ENCODE measurements at regions not wholly inside any gene's neighbourhood (a gene's known extent, or its start where the extent isn't known, plus 50 kb on each side); places are given as distances from the start of the nearest gene placed in this dataset.
A peak's percentile ranks its signal among the peaks of the same experiment; 100 is the strongest.
"Not testable (repeated sequence)": the region's sequence is repeated elsewhere in the genome, so short reads cannot be mapped to it uniquely, and the experiment has no call there.

DNA sequence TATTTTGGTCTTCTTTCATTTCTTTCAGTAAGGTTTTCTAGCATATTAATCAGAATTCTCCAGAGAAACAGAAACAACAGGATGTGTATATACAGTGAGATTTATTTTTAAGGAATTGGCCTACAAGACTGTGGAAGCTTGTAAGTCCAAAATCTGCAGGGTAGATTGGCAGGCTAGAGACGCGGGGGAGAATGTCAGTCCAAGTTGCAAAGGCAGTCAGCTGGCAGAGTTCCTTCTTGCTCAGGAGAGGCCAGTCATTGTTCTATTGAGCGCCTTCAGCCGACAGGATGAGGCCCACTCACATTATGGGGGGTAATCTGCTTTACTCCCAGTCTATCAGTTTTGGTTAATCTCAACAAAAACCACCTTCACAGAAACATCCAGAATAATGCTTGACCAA, 133.4 kb upstream of the UBE3A start:
- WGBS, 3 donors = 23 to 56% (median 33%) methylated on average over 4 of the region's 4 CpGs
- Histone ChIP-seq H3K4me1 (peaks cover 20% of the 10 kb centered on the region), H3K27me3 (ENCODE audit: insufficient read depth in 3 of 3, low read length in 2 of 3) (no peaks in the 10 kb centered on the region), H3K36me3 (ENCODE audit: insufficient read depth in 1 of 2, low read depth in 1 of 2) (no peaks in the 10 kb centered on the region), H3K4me3 (no peak overlapping the region), H3K27ac (no peak overlapping the region), H3K9me3 (no peaks in the 10 kb centered on the region)
- no peak for ATAC-seq
- no peak for TF ChIP-seq CTCF (IDR thresholded peaks at IDR 0.05)
- no peak for DNase-seq
- intact Hi-C loops (cut with DNase I) = loop anchor here (10.0 kb wide), 2 partner anchors 57 to 63 kb away; no protein-coding TSS in a partner anchor

DNA sequence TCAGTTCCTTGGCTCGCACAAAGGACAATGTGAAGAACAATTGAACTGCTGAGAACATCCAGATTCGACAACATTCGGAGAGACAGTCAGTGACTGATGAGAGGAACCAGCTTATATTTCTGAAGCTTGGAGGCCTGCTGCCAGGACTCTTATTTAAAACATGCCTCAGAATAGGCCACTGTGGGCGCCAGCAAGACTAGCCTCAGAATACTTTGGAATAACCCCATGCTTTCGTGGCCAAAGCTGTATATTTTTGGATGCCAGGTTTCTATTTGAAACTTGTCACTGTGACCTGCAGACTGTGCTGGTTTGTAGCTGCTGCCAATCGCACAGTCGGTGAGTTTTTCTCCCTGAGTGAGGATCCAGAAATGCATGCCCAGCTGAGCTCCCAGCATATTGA, 129.9 kb upstream of the UBE3A start:
- Histone ChIP-seq H3K9me3 (no peaks in the 10 kb centered on the region), H3K27me3 (ENCODE audit: insufficient read depth in 3 of 3, low read length in 2 of 3) (no peaks in the 10 kb centered on the region), H3K4me1 (peaks cover 35% of the 10 kb centered on the region), H3K4me3 (no peak overlapping the region), H3K36me3 (ENCODE audit: insufficient read depth in 1 of 2, low read depth in 1 of 2) (no peaks in the 10 kb centered on the region), H3K27ac (no peak overlapping the region)
- no peak for TF ChIP-seq CTCF (IDR thresholded peaks at IDR 0.05)
- no peak for DNase-seq
- peak; percentile 48 to 81 (median 62) for ATAC-seq
- 24 to 40% (median 25%) methylated on average over 7 of the region's 7 CpGs for WGBS, 3 donors
- intact Hi-C loops (cut with DNase I) = loop anchor here (5.0 to 10.0 kb wide), 3 partner anchors 46 to 109 kb away; no protein-coding TSS in a partner anchor

GRCh38 chr15:25566545-25566944, 127.7 kb upstream of the UBE3A start:
- peaks cover 35% of the 10 kb centered on the region for H3K4me1 ChIP-seq
- intact Hi-C loops (cut with DNase I) = loop anchor here (5.0 to 10.0 kb wide), 3 partner anchors 48 to 111 kb away; no protein-coding TSS in a partner anchor
- 71 to 75% (median 74%) methylated on average over 6 of the region's 6 CpGs for WGBS, 3 donors

DNA sequence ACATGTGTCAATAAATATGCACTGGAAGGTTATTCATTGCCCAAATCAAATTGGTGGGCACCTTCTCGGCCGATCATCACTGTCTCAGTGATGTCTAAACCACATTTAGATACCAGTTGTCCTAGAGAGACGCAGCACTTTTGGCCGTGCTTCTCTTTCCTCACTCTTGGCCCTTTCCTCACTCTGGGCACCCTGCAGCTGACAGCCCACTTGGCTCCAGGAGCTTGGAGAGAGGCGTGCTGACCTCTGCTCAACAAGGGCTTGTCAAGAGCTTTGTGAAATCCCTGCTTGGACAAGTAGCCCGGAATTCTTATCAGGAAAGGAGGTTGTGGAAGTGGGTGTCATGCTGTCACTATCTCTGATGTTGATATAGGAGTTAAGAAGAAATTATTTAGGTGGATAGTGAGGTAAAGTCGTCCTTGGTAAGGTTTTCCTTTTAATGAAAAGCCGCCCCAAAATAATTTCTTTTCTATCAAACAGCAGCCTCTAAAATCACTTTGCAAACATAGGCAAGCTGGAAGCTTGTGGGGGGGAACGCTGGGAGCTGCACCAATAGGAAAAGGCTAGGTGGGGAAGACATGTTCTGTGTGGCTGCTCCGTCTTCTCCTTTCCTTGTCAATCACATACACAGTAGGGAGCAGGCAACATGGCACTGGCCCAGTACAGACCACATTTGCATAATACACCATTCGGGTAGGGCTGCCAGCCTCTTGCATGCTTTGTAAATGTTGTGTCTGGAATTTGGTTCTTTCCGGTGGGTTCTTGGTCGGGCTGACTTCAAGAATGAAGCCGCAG, 126.8 kb upstream of the UBE3A start:
- peaks cover 35% of the 10 kb centered on the region for H3K4me1 ChIP-seq
- no peaks in the 10 kb centered on the region for H3K36me3 ChIP-seq (ENCODE audit: insufficient read depth in 1 of 2, low read depth in 1 of 2)
- H3K4me3 ChIP-seq = no peak overlapping the region
- WGBS, 3 donors = 45 to 47% (median 45%) methylated on average over 14 of the region's 14 CpGs
- ATAC-seq (peak; percentile 82 to 94 (median 90)), DNase-seq (peak; percentile 33 to 61)
- H3K9me3 ChIP-seq = no peaks in the 10 kb centered on the region
- intact Hi-C loops (cut with DNase I) = loop anchor here (5.0 to 10.0 kb wide), 3 partner anchors 49 to 112 kb away; no protein-coding TSS in a partner anchor
- H3K27ac ChIP-seq = no peak overlapping the region
- no peak for TF ChIP-seq CTCF (IDR thresholded peaks at IDR 0.05)
- H3K27me3 ChIP-seq (ENCODE audit: insufficient read depth in 3 of 3, low read length in 2 of 3) = no peaks in the 10 kb centered on the region

More at GRCh38 chr15:25566545-25566944, 127.7 kb upstream of the UBE3A start:
- H3K27me3 ChIP-seq (ENCODE audit: insufficient read depth in 3 of 3, low read length in 2 of 3); ATAC-seq; H3K9me3 ChIP-seq; DNase-seq; H3K27ac ChIP-seq; H3K4me3 ChIP-seq; H3K36me3 ChIP-seq (ENCODE audit: insufficient read depth in 1 of 2, low read depth in 1 of 2): not testable (repeated sequence)

DNA sequence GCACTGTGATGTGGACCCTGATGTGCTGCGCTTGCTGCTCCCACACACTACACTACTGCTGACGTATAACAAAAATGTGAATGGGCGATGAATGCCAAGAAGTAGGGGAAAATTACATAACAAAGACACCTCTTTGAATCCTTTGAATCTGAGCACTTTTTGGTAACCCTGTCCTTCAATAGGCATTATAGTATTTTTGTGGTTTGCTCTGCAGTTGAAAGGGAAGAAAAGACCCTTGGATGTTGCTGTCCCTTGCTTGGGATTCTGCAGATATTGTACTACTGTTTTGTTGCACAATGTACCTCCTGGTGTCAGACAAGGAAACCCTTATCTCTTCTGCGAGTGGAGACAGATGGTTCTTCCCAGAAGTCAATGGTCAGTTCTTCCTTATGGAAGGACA, 124.8 kb upstream of the UBE3A start:
- no peak for DNase-seq
- Histone ChIP-seq H3K4me3 (no peak overlapping the region), H3K9me3 (no peaks in the 10 kb centered on the region), H3K27me3 (ENCODE audit: insufficient read depth in 3 of 3, low read length in 2 of 3) (no peaks in the 10 kb centered on the region), H3K27ac (no peak overlapping the region), H3K4me1 (peaks cover 22% of the 10 kb centered on the region), H3K36me3 (ENCODE audit: insufficient read depth in 1 of 2, low read depth in 1 of 2) (no peaks in the 10 kb centered on the region)
- no peak for TF ChIP-seq CTCF (IDR thresholded peaks at IDR 0.05)
- no peak for ATAC-seq
- intact Hi-C loops (cut with DNase I) = loop anchor here in 1 of 2 donors (10.0 kb wide), 1 partner anchor 51 kb away; no protein-coding TSS in a partner anchor
- 79 to 98% (median 86%) methylated on average over 4 of the region's 4 CpGs for WGBS, 3 donors

Data from psoas muscle (tissue), 7 donors.